Transverse colon (tissue), 4 donors: ENCODE measurements at regions not wholly inside any gene's neighbourhood (a gene's known extent, or its start where the extent isn't known, plus 50 kb on each side); places are given as distances from the start of the nearest gene placed in this dataset.

Experiments
- CTCF ChIP-seq, 5 experiments: fragments of 200-600 bp in 3 of 5; fragments of 450-650 bp in 2 of 5; sonication (generic) in 3 of 5; IDR thresholded peaks; 1 replicate in 2 of 5; 2 replicates in 3 of 5; pipeline ENCODE4 v1.5.1; 2016 to 2017; ENCODE audit warnings: antibody characterized with exemption in 5 of 5, inconsistent platforms in 3 of 5, mild to moderate bottlenecking in 2 of 5, moderate library complexity in 1 of 5
- POLR2A ChIP-seq: fragments of 450-650 bp; IDR thresholded peaks from one replicate; pipeline ENCODE4 v1.6.1; 2016; ENCODE audit warnings: antibody characterized with exemption, mild to moderate bottlenecking, moderate library complexity
- POLR2AphosphoS5 ChIP-seq, 3 donors: sonication (generic); formaldehyde crosslinking; IDR thresholded peaks; one replicate each; pipeline ENCODE4 v1.6.1; 2016; ENCODE audit warnings: antibody characterized with exemption in 3 of 3

DNA sequence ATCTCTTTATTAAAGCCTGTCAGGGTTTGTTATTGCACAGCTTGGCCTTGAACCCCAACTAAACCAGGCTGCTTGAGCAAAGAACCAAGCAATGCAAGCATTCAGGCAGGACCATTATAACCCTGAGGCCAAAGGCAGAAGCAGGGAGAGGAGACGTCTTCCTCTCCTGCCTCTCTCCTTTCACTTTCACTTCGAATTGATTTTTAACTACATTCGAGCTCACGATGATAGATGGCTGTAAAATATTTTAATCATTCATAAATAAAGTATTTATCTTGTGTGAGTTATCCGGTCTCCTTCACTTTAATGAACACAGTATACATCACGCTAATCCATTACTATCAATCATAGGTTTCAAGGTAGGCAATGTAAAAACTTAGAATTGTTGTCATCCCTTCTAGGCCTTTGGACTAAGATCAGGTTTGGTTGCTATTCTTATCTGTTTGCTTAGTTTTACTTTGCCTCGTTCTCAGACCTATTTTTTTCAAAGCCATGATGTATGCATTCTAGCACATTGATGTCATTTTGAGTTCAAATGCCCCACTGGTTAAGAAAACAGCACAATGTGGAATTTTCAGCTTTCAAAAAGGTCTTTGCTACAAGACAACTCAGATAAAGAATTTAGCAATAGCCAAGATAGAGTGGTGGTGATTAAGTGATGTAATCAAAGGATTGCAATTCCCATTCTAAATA is 480.2 kb upstream of the RUNX1 start:
- TF ChIP-seq POLR2AphosphoS5 (IDR thresholded peaks at IDR 0.05) (no peak), CTCF (IDR thresholded peaks at IDR 0.05) (no peak), POLR2A (no peak)
